ENCODE measurements at regions not wholly inside any gene's neighbourhood (a gene's known extent, or its start where the extent isn't known, plus 50 kb on each side); places are given as distances from the start of the nearest gene placed in this dataset.

GRCh38 chr11:25423436-25424199 is 908.3 kb upstream of the ANO3 start (continued):
- no peak for TF ChIP-seq NFE2L2 (conservative IDR thresholded peaks at IDR 0.05; ENCODE audit: low read length)
- TF ChIP-seq SMC3 (IDR thresholded peaks at IDR 0.05): no peak
- TF ChIP-seq KDM5A (IDR thresholded peaks at IDR 0.05): no peak

GRCh38 chr11:25432376-25432775 is 899.6 kb upstream of the ANO3 start:
- no peak overlapping the region for H3K4me2 ChIP-seq
- CTCF ChIA-PET: no interaction called here
- POLR2A ChIA-PET: no interaction called here
- WGBS (ENCODE audit: missing lambda C conversion rate): 6% methylated on average over 2 of the region's 2 CpGs
- no peak for ATAC-seq
- no peaks in the 10 kb centered on the region for H3K9me3 ChIP-seq
- TF ChIP-seq HEYL (CRISPR knock-in tag; IDR thresholded peaks at IDR 0.05) (no peak), BCL3 (IDR thresholded peaks at IDR 0.05) (no peak), SREBF2 (IDR thresholded peaks at IDR 0.05) (no peak), CHD2 (IDR thresholded peaks at IDR 0.05; ENCODE audit: low read length, partially characterized antibody) (no peak), MAX (IDR thresholded peaks at IDR 0.05) (no peak), RNF2 (IDR thresholded peaks at IDR 0.05; ENCODE audit: borderline replicate concordance, low read depth) (no peak), HES2 (IDR thresholded peaks at IDR 0.05) (no peak), ZC3H11A (IDR thresholded peaks at IDR 0.05) (no peak), FOSL2 (IDR thresholded peaks at IDR 0.05) (no peak), FOSL2 (CRISPR knock-in tag; IDR thresholded peaks at IDR 0.05) (no peak), HDAC2 (IDR thresholded peaks at IDR 0.05) (no peak), MAZ (IDR thresholded peaks at IDR 0.05; ENCODE audit: borderline replicate concordance, low read depth, low read length) (no peak), CBX2 (IDR thresholded peaks at IDR 0.05; ENCODE audit: borderline replicate concordance, low read depth) (no peak), HMGXB4 (CRISPR knock-in tag; IDR thresholded peaks at IDR 0.05; ENCODE audit: borderline replicate concordance) (no peak), PBX3 (IDR thresholded peaks at IDR 0.05) (no peak), MYC (IDR thresholded peaks at IDR 0.05; ENCODE audit: borderline replicate concordance, low read length) (no peak), EHMT2 (IDR thresholded peaks at IDR 0.05; ENCODE audit: low read depth) (no peak)
- no peak overlapping the region for H3K27ac ChIP-seq
- H3K4me1 ChIP-seq: no peaks in the 10 kb centered on the region
- FAIRE-seq: no peak
- H3K4me3 ChIP-seq: no peak overlapping the region
- no peak for DNase-seq (ENCODE audit: low read depth in 1 of 2, low spot score in 1 of 2)

- no peak overlapping the region for H3K4me3 ChIP-seq
- ATAC-seq: no peak
- TF ChIP-seq RNF2 (IDR thresholded peaks at IDR 0.05; ENCODE audit: borderline replicate concordance, low read depth) (no peak), MAZ (IDR thresholded peaks at IDR 0.05; ENCODE audit: borderline replicate concordance, low read depth, low read length) (no peak), ZFP36 (IDR thresholded peaks at IDR 0.05; ENCODE audit: borderline replicate concordance, partially characterized antibody) (no peak), POLR2A (IDR thresholded peaks at IDR 0.05; ENCODE audit: low read length) (no peak), TFCP2L1 (CRISPR knock-in tag; IDR thresholded peaks at IDR 0.05) (no peak), CTCF (IDR thresholded peaks at IDR 0.05) (no peak), TP53 (CRISPR knock-in tag; IDR thresholded peaks at IDR 0.05) (no peak), PBX3 (IDR thresholded peaks at IDR 0.05) (no peak), HEYL (CRISPR knock-in tag; IDR thresholded peaks at IDR 0.05) (no peak), KDM1A (IDR thresholded peaks at IDR 0.05; ENCODE audit: low read depth) (no peak), CBX2 (IDR thresholded peaks at IDR 0.05; ENCODE audit: borderline replicate concordance, low read depth) (no peak), CHD4 (IDR thresholded peaks at IDR 0.05; ENCODE audit: borderline replicate concordance) (no peak), HOXA7 (CRISPR knock-in tag; IDR thresholded peaks at IDR 0.05) (no peak), ZSCAN20 (CRISPR knock-in tag; IDR thresholded peaks at IDR 0.05) (no peak), HOXB5 (CRISPR knock-in tag; IDR thresholded peaks at IDR 0.05) (no peak)
These were observed 896.7 kb upstream of the ANO3 start for GRCh38 chr11:25435197-25435596.

More at GRCh38 chr11:25435197-25435596, 896.7 kb upstream of the ANO3 start:
- FAIRE-seq: no peak
- Histone ChIP-seq H3K4me1 (no peaks in the 10 kb centered on the region), H3K4me2 (no peak overlapping the region), H3K27ac (no peak overlapping the region), H3K9me3 (no peaks in the 10 kb centered on the region)
- ChIA-PET CTCF (no interaction called here), POLR2A (no interaction called here)
- 3% methylated on average over 1 of the region's 1 CpG for WGBS (ENCODE audit: missing lambda C conversion rate)
- no peak for DNase-seq (ENCODE audit: low read depth in 1 of 2, low spot score in 1 of 2)

Measured in A549 (cell line).